ENCODE measurements at regions not wholly inside any gene's neighbourhood (a gene's known extent, or its start where the extent isn't known, plus 50 kb on each side); places are given as distances from the start of the nearest gene placed in this dataset.

GRCh38 chr2:2839782-2840531 is 508.9 kb upstream of the MYT1L start:
- H3K4me1 ChIP-seq: no peaks in the 10 kb centered on the region
- ATAC-seq (no peak), DNase-seq (no peak)
- H3K4me3 ChIP-seq: no peak overlapping the region
- TF ChIP-seq CTCF (IDR thresholded peaks at IDR 0.05) (no peak), POLR2A (IDR thresholded peaks at IDR 0.05) (no peak)
- no peaks in the 10 kb centered on the region for H3K27me3 ChIP-seq
- intact Hi-C loops (cut with DNase I): no loop called here
- no peaks in the 10 kb centered on the region for H3K9me3 ChIP-seq
- no peak overlapping the region for H3K27ac ChIP-seq
- H3K36me3 ChIP-seq: no peaks in the 10 kb centered on the region
- 47% methylated on average over 2 of the region's 13 CpGs for WGBS (ENCODE audit: insufficient coverage, low coverage, low lambda C conversion rate, missing lambda C conversion rate)

GRCh38 chr2:2839393-2839781 is 508.3 kb upstream of the MYT1L start:
- no peaks in the 10 kb centered on the region for H3K27me3 ChIP-seq
- no peaks in the 10 kb centered on the region for H3K36me3 ChIP-seq
- WGBS (ENCODE audit: insufficient coverage, low coverage, low lambda C conversion rate, missing lambda C conversion rate): no CpG with 5 or more reads among the region's 7 CpGs
- ATAC-seq: no peak
- no peaks in the 10 kb centered on the region for H3K4me1 ChIP-seq
- no peak overlapping the region for H3K4me3 ChIP-seq
- intact Hi-C loops (cut with DNase I): no loop called here
- H3K9me3 ChIP-seq: no peaks in the 10 kb centered on the region
- TF ChIP-seq POLR2A (IDR thresholded peaks at IDR 0.05) (no peak), CTCF (IDR thresholded peaks at IDR 0.05) (no peak)
- no peak for DNase-seq
- no peak overlapping the region for H3K27ac ChIP-seq

GRCh38 chr2:2838548-2838845 is 507.4 kb upstream of the MYT1L start:
- 88% methylated on average over 1 of the region's 3 CpGs for WGBS (ENCODE audit: insufficient coverage, low coverage, low lambda C conversion rate, missing lambda C conversion rate)

GRCh38 chr2:2837746-2838547 is 506.9 kb upstream of the MYT1L start:
- DNase-seq: no peak
- Histone ChIP-seq H3K36me3 (no peaks in the 10 kb centered on the region), H3K27ac (no peak overlapping the region), H3K4me1 (no peaks in the 10 kb centered on the region), H3K27me3 (no peaks in the 10 kb centered on the region), H3K9me3 (no peaks in the 10 kb centered on the region), H3K4me3 (no peak overlapping the region)
- ATAC-seq: no peak
- intact Hi-C loops (cut with DNase I): no loop called here
- no peak for TF ChIP-seq CTCF (IDR thresholded peaks at IDR 0.05)
- TF ChIP-seq POLR2A (IDR thresholded peaks at IDR 0.05): no peak
- 57% methylated on average over 14 of the region's 15 CpGs for WGBS (ENCODE audit: insufficient coverage, low coverage, low lambda C conversion rate, missing lambda C conversion rate)

More at GRCh38 chr2:2838548-2838845, 507.4 kb upstream of the MYT1L start:
- no peaks in the 10 kb centered on the region for H3K27me3 ChIP-seq
- intact Hi-C loops (cut with DNase I): no loop called here
- H3K27ac ChIP-seq: no peak overlapping the region
- ATAC-seq: no peak
- TF ChIP-seq CTCF (IDR thresholded peaks at IDR 0.05) (no peak), POLR2A (IDR thresholded peaks at IDR 0.05) (no peak)
- no peaks in the 10 kb centered on the region for H3K9me3 ChIP-seq
- no peaks in the 10 kb centered on the region for H3K36me3 ChIP-seq
- no peaks in the 10 kb centered on the region for H3K4me1 ChIP-seq
- no peak for DNase-seq
- no peak overlapping the region for H3K4me3 ChIP-seq

Data from right lobe of liver (tissue), 6 donors.